Body of pancreas (tissue), 4 donors: ENCODE measurements at regions not wholly inside any gene's neighbourhood (a gene's known extent, or its start where the extent isn't known, plus 50 kb on each side); places are given as distances from the start of the nearest gene placed in this dataset.

ENCODE experiments used
- ATAC-seq: fragments of 150-250 bp; one replicate; pipeline ENCODE4 v1.9.1; 2016
- DNase-seq, 4 donors: peaks; one replicate each; pipeline ENCODE4 v3.0.0-alpha.2; 2019
- H3K27ac ChIP-seq, 4 donors: fragments of 200-600 bp; sonication (generic); 1 replicate in 3 of 4; 2 replicates in 1 of 4; pipeline versions ENCODE4 v1.5.1 to v1.6.1; 2016 to 2019; ENCODE audit warnings: mild to moderate bottlenecking in 1 of 4, mixed read lengths in 1 of 4, moderate library complexity in 1 of 4
- H3K27me3 ChIP-seq, 2 donors: fragments of 200-600 bp; sonication (generic); one replicate each; pipeline ENCODE4 v1.6.0; 2016; ENCODE audit warnings: mild to moderate bottlenecking in 1 of 2
- H3K36me3 ChIP-seq, 2 donors: fragments of 200-600 bp; sonication (generic); replicated peaks in 1 of 2; 2 replicates each; pipeline ENCODE4 v1.5.1; 2016; ENCODE audit warnings: low read depth in 2 of 2; ENCODE audit not compliant: insufficient read depth in 1 of 2
- H3K4me1 ChIP-seq: fragments of 200-600 bp; sonication (generic); one replicate; pipeline ENCODE4 v1.6.0; 2016
- H3K4me3 ChIP-seq, 2 donors: fragments of 200-600 bp; sonication (generic); 1 replicate in 1 of 2; 2 replicates in 1 of 2; pipeline ENCODE4 v1.5.1; 2016 to 2019
- H3K9me3 ChIP-seq, 3 donors: fragments of 200-600 bp; sonication (generic); 1 replicate in 2 of 3; 2 replicates in 1 of 3; pipeline ENCODE4 v1.5.1; 2016
- CTCF ChIP-seq, 7 experiments: fragments of 450-650 bp in 4 of 7; fragments of 200-600 bp in 3 of 7; sonication (generic) in 3 of 7; IDR thresholded peaks; one replicate each; pipeline ENCODE4 v1.5.1; 2016 to 2019; ENCODE audit warnings: antibody characterized with exemption in 7 of 7
- POLR2A ChIP-seq, 3 donors: fragments of 450-650 bp; IDR thresholded peaks; one replicate each; pipeline ENCODE4 v1.6.1; 2016; ENCODE audit warnings: antibody characterized with exemption in 3 of 3, mild to moderate bottlenecking in 2 of 3
- WGBS, 2 donors: methylation state at CpG; one replicate each; pipeline ENCODE4 v1.1.5; 2017; 5-methylcytosine and 5-hydroxymethylcytosine counted together
- intact Hi-C: fragments of 100-400 bp; cut with DNase I; formaldehyde crosslinking; loops from one replicate; pipeline ENCODE4 v1.15.1; 2023

DNA sequence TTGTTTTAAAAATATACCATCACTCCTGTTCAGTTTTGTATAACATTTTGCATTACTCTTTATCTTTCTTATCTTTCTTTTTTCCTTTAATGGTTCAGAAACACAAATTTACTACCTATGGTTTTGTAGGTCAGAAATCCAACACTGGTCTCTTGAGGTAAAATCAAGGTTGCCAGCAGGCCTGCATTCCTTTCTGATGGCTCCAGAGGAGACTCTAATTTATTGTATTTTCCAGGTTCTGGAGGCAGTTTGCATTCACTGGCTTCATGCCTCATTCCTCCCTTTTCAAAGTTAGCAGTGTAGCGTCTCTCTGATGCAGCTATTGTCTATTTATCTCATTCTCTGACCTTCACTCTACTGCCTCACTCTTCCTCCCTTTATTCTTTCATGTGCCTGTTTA is 767.4 kb downstream of the SLITRK6 start:
- ATAC-seq (no peak), DNase-seq (no peak)
- H3K9me3 ChIP-seq: peaks cover 0 to 7% (median 0%) of the 10 kb centered on the region in 3 donors
- H3K4me1 ChIP-seq: no peaks in the 10 kb centered on the region
- no peaks in the 10 kb centered on the region for H3K27me3 ChIP-seq
- WGBS, 2 donors: 33 to 38% methylated on average over 1 of the region's 1 CpG
- no peak overlapping the region for H3K27ac ChIP-seq
- intact Hi-C loops: no loop called here
- H3K4me3 ChIP-seq: no peak overlapping the region
- no peaks in the 10 kb centered on the region for H3K36me3 ChIP-seq
- TF ChIP-seq CTCF (IDR thresholded peaks at IDR 0.05) (no peak), POLR2A (IDR thresholded peaks at IDR 0.05) (no peak)

DNA sequence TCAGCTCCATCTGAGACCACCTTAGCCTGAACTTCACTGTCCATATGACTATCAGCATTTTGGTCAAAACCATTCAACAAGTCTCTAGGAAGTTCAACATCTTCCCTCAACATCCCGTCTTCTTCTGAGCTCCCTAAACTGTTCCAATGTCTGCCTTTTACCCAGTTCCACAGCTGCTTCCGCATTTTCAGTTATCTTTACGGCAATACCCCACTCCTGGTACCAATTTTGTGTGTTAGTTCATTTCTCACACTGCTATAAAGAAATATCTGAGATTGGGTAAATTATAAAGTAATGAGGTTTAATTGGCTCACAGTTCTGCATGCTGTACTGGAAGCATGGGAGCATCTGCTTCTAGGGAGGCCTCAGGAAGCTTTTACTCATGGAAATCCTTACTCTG is 771.2 kb downstream of the SLITRK6 start:
- TF ChIP-seq POLR2A (IDR thresholded peaks at IDR 0.05): no peak
- no peak for TF ChIP-seq CTCF (IDR thresholded peaks at IDR 0.05)
- WGBS, 2 donors: 64 to 75% methylated on average over 3 of the region's 3 CpGs
- intact Hi-C loops: no loop called here
- ATAC-seq (no peak), DNase-seq (no peak)
- Histone ChIP-seq H3K27ac (no peak overlapping the region), H3K4me3 (no peak overlapping the region), H3K4me1 (no peaks in the 10 kb centered on the region), H3K9me3 (peaks cover 0 to 11% (median 0%) of the 10 kb centered on the region in 3 donors), H3K27me3 (no peaks in the 10 kb centered on the region), H3K36me3 (no peaks in the 10 kb centered on the region)

DNA sequence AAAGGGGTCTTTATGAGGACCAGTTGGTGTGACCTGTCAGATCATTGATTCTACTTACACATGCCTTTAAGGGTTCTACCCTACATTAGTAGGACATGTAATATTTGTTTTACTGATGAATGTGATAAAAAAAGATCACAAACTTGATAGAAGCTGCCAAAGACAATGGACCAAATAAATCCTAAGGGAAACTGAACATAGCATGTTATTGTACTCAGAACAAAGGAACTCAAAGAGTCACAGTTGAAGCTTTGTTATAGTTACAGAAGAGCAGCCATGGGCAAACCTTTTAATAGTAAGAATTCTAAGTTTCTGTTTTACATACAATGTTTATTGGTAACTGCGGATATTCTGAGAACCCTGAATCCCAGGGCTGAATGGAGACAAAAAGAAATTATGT is 780.1 kb downstream of the SLITRK6 start:
- DNase-seq (no peak), ATAC-seq (no peak)
- intact Hi-C loops: no loop called here
- TF ChIP-seq POLR2A (IDR thresholded peaks at IDR 0.05) (no peak), CTCF (IDR thresholded peaks at IDR 0.05) (no peak)
- Histone ChIP-seq H3K27me3 (no peaks in the 10 kb centered on the region), H3K4me3 (no peak overlapping the region), H3K27ac (no peak overlapping the region), H3K9me3 (peaks cover 0 to under 1% (median 0%) of the 10 kb centered on the region in 3 donors), H3K36me3 (no peaks in the 10 kb centered on the region), H3K4me1 (no peaks in the 10 kb centered on the region)
- WGBS, 2 donors: 53 to 65% methylated on average over 1 of the region's 1 CpG

- DNase-seq (no peak), ATAC-seq (no peak)
- TF ChIP-seq POLR2A (IDR thresholded peaks at IDR 0.05) (no peak), CTCF (IDR thresholded peaks at IDR 0.05) (no peak)
- Histone ChIP-seq H3K4me3 (no peak overlapping the region), H3K4me1 (no peaks in the 10 kb centered on the region), H3K27me3 (no peaks in the 10 kb centered on the region), H3K36me3 (no peaks in the 10 kb centered on the region), H3K27ac (no peak overlapping the region), H3K9me3 (no peaks in the 10 kb centered on the region)
- intact Hi-C loops: no loop called here
Measured at GRCh38 chr13:85013006-85013405, 786.2 kb downstream of the SLITRK6 start.

DNA sequence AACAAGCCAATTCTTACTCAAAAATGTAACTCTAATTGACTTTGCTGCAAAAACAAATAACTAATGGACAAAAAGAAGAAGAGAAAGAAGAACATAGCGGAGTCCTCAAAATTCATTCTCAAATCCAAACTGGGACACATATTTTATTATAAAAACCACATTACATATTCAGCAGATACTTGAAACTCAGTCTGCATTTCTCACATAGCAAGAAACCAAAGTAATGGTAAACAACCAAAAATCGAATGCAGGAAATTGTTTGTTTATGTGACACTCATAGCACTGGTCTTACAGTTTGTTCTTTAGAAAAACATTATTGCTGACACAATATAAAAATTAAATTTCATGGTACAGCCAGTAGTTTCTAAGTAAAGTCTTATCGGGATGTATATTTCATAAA is 789.8 kb downstream of the SLITRK6 start:
- TF ChIP-seq CTCF (IDR thresholded peaks at IDR 0.05) (no peak), POLR2A (IDR thresholded peaks at IDR 0.05) (no peak)
- ATAC-seq (no peak), DNase-seq (no peak)
- H3K36me3 ChIP-seq: no peaks in the 10 kb centered on the region
- H3K9me3 ChIP-seq: no peaks in the 10 kb centered on the region
- intact Hi-C loops: no loop called here
- 61 to 66% methylated on average over 3 of the region's 3 CpGs for WGBS, 2 donors
- H3K27me3 ChIP-seq: no peaks in the 10 kb centered on the region
- no peaks in the 10 kb centered on the region for H3K4me1 ChIP-seq
- no peak overlapping the region for H3K4me3 ChIP-seq
- H3K27ac ChIP-seq: no peak overlapping the region
